ENCODE measurements at regions not wholly inside any gene's neighbourhood (a gene's known extent, or its start where the extent isn't known, plus 50 kb on each side); places are given as distances from the start of the nearest gene placed in this dataset.

DNA sequence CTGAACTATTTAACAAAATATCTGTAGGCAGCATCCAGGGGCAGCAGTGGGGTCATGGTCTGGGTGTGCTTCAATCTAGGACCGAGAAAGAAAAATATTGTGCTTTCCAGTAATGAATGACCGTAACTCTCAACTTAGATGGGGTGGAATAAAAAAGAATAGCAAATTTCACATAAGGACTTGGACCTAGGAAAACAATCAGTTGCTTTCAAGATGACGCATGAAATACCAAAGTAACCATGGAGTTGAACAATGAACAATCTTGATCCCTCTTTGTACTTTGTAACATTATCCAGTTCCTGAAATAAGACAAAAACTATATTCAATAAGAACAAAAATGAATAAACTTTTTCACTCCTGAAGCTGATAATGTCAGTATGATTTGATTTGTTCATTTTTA, 167.1 kb downstream of the C7orf25 start:
- no peak overlapping the region for H4K5ac ChIP-seq (ENCODE audit: insufficient read length, low read depth, low read length)
- no peaks in the 10 kb centered on the region for H3K27me3 Mint-ChIP-seq (ENCODE audit: low read depth)
- no peak for DNase-seq
- H2AFZ ChIP-seq (ENCODE audit: low read length) = no peak overlapping the region
- TF ChIP-seq, protein P1, sequence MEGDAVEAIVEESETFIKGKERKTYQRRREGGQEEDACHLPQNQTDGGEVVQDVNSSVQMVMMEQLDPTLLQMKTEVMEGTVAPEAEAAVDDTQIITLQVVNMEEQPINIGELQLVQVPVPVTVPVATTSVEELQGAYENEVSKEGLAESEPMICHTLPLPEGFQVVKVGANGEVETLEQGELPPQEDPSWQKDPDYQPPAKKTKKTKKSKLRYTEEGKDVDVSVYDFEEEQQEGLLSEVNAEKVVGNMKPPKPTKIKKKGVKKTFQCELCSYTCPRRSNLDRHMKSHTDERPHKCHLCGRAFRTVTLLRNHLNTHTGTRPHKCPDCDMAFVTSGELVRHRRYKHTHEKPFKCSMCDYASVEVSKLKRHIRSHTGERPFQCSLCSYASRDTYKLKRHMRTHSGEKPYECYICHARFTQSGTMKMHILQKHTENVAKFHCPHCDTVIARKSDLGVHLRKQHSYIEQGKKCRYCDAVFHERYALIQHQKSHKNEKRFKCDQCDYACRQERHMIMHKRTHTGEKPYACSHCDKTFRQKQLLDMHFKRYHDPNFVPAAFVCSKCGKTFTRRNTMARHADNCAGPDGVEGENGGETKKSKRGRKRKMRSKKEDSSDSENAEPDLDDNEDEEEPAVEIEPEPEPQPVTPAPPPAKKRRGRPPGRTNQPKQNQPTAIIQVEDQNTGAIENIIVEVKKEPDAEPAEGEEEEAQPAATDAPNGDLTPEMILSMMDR (conservative IDR thresholded peaks at IDR 0.05) = no peak
- H3K14ac ChIP-seq (ENCODE audit: insufficient read depth, low read length) = no peak overlapping the region
- H3K27me3 ChIP-seq (ENCODE audit: insufficient read depth, low read length) = no peaks in the 10 kb centered on the region
- no peak overlapping the region for H3K4me2 ChIP-seq (ENCODE audit: insufficient read depth, insufficient read length, low read length)
- H3K4me3 Mint-ChIP-seq = no peak overlapping the region
- H3K23ac ChIP-seq (ENCODE audit: insufficient read length, low read depth, low read length) = no peak overlapping the region
- no peaks in the 10 kb centered on the region for H3K9me3 ChIP-seq (ENCODE audit: control insufficient read depth, low read depth, low read length)
- WGBS (ENCODE audit: extremely low coverage, insufficient read length, low lambda C conversion rate) = no CpG with 5 or more reads among the region's 3 CpGs
- no peak overlapping the region for H2BK12ac ChIP-seq (ENCODE audit: insufficient read length, low read depth, low read length)
- H3K27ac ChIP-seq (ENCODE audit: insufficient read length, low read depth, low read length) = no peak overlapping the region
- no peak overlapping the region for H3K4ac ChIP-seq (ENCODE audit: low read depth, low read length)
- no peak overlapping the region for H3K9ac ChIP-seq (ENCODE audit: extremely low read depth, insufficient read length, low read length)
- H3K56ac ChIP-seq (ENCODE audit: insufficient read length, low read depth, low read length) = no peak overlapping the region
- no peak overlapping the region for H3K18ac ChIP-seq (ENCODE audit: insufficient read length, low read depth, low read length)
- no peak overlapping the region for H2BK15ac ChIP-seq (ENCODE audit: low read depth, low read length)
- H3K9me3 Mint-ChIP-seq = peaks cover 3 to 5% of the 10 kb centered on the region in 2 experiments; a peak in 4 of 5 replicates
- no peaks in the 10 kb centered on the region for H3K79me2 ChIP-seq (ENCODE audit: insufficient read depth, low read length)
- no peak overlapping the region for H3K27ac Mint-ChIP-seq
- no peaks in the 10 kb centered on the region for H4K20me1 ChIP-seq (ENCODE audit: control insufficient read depth, insufficient read depth, insufficient read length)
- no peak overlapping the region for H2AK5ac ChIP-seq (ENCODE audit: insufficient read length, low read length)
- H3K4me1 ChIP-seq (ENCODE audit: insufficient read depth, low read length) = no peaks in the 10 kb centered on the region
- H3K79me1 ChIP-seq (ENCODE audit: insufficient read depth, low read depth, low read length, poor library complexity, severe bottlenecking) = no peaks in the 10 kb centered on the region
- H4K8ac ChIP-seq (replicated peaks; ENCODE audit: insufficient read length, low read depth, low read length) = no peak overlapping the region
- peaks cover 0 to 2% (median 0%) of the 10 kb centered on the region in 3 experiments; a peak in 3 of 7 replicates for H3K36me3 Mint-ChIP-seq (ENCODE audit: insufficient read depth in 1 of 3, low read depth in 3 of 3)
- peaks cover 5 to 6% of the 10 kb centered on the region in 2 experiments; a peak in 3 of 4 replicates for H3K4me1 Mint-ChIP-seq
- no peaks in the 10 kb centered on the region for H3K23me2 ChIP-seq (ENCODE audit: insufficient read length, low read depth, low read length, poor library complexity, severe bottlenecking)
- H4K91ac ChIP-seq (ENCODE audit: insufficient read length, low read depth, low read length) = no peak overlapping the region
- no peak overlapping the region for H3T11ph ChIP-seq (ENCODE audit: low read length)
- no peak overlapping the region for H2BK120ac ChIP-seq (ENCODE audit: low read depth, low read length, poor library complexity, severe bottlenecking)
- H2BK20ac ChIP-seq (ENCODE audit: low read depth, low read length, poor library complexity, severe bottlenecking) = no peak overlapping the region
- no peak overlapping the region for H2BK5ac ChIP-seq (ENCODE audit: insufficient read length, low read length)
